ENCODE measurements at regions not wholly inside any gene's neighbourhood (a gene's known extent, or its start where the extent isn't known, plus 50 kb on each side); places are given as distances from the start of the nearest gene placed in this dataset.
"Not testable (repeated sequence)": the region's sequence is repeated elsewhere in the genome, so short reads cannot be mapped to it uniquely, and the experiment has no call there.

DNA sequence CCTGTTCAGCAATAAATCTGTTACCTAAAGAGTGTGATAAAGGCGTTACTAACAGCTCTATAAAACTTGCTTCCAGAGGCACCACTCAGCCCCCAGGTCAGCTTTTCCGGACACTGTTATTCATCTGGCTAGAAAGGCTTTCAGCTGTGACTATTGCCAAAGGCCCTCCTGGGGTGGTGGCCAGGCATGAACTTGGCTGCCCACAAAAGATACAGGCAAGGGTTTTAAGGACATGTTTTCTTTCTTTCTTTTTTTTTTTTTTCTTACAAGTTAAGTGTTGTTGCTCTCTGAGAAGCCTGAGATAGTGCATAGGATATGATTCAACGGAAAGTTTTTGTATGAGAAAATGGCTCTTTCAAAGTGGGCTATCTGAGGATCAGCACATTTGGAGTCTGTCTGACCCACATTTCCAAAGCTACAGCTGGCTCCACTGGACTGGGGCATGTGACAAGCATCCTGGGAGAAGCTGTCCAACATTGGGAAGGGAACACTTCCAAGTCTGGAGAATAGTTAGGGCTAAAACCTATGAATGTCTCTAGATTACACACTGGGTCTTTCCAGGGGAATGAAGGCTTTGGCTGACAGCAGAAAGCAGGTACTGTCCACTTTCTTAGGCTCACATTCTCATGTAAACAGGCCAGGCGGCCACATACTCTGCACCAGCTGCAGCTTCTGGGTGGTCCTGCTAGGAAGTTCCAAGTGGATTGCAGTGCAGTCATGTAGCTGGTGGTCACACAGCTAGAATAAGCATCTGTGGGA, 639.7 kb downstream of the LMO4 start:
- peak; percentile 64 for DNase-seq

DNA sequence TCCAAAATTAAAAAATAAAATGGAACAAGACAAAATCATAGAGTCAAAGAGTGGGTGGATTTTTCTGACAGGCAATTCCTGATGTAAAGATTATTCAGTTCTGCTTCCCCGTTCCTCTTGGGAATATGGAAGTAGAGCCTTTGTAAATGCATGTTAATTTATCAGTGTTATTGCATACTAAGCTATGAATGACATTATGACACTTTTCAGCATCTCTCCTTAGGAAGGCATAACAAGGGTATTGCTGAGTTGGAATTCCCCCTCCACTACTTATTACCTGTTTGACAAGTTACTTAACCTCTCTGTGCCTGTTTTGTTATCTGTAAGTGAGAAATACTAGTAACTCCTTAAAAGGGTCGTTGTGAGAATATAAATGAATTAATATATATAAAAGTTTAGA, 640.4 kb downstream of the LMO4 start:
- DNase-seq: no peak

DNA sequence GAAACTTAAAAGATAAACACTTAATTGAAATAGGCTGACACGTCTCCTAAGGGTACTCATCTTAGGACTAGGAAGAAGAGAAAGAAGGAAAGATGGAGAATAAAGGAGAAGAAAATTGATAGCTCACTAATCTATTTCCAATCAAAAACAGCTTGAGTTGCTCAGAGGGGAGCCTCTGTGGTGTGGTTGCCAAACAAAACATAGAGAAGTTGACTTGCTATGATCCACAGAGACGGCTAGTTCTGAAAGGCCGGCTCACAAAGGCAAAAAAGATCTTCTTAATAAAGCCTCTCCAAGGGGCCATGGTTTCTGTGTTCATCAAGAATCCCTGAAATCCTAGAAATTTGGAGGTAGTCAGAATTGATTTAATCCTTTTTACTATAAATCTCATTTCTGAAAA, 644.1 kb downstream of the LMO4 start:
- DNase-seq: peak; percentile 52

DNA sequence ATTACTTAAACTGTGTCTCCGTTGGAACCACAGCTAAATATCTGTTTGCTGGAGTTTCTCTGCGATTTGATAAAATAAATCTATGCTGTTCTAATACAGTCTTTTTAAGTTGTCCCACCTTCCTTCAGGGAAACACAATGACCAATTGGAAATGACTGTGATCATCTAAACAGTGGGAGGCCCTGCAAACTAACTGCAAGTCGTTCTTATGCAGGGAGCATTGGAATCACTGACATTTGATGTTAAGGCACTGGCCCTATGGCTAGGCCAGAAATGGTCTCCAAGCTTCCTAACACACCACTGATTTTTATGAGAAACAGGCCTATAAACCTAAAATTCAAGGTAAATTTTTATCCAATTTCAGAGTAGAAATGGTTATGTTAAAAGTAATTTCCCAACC, 645.2 kb downstream of the LMO4 start:
- no peak for DNase-seq

DNA sequence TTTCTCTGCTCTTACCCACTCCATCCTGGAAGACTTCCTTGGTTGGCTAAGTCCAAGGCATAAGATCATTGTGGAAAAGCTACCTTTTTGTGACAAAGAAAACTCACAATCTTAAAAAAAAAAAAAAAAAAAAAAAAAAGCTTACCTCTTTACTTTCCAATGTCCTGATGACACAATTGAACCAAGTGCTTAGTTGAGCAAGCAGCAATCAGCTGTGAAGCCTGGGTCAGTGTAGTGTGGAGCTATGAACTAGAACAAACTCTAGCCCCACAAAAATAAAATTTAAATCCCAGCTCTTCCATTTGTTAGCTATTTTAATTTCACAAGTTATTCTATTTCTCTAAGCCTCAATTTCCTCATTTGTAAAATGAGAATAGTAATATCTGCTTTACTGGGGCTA, 647.6 kb downstream of the LMO4 start:
- DNase-seq: no peak

DNA sequence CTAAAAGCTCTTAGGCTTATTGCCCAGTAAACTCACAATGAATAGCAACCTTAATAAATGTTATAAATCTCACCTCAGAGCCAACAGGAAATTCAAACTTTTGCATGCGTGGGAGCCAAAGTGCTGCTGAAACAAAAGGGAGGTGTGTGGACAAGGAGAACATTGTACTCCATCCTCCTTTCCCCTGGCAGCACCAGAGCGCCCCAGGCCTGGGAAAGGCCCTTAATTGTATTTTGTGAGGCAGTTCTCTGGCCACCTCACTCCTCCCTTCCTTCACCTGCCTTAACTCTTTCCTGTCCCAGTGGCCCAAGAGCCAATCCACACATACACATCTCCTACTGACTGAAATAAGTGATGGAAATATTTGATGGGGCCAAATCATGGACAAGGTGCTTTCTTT, 648.5 kb downstream of the LMO4 start:
- no peak for DNase-seq

DNA sequence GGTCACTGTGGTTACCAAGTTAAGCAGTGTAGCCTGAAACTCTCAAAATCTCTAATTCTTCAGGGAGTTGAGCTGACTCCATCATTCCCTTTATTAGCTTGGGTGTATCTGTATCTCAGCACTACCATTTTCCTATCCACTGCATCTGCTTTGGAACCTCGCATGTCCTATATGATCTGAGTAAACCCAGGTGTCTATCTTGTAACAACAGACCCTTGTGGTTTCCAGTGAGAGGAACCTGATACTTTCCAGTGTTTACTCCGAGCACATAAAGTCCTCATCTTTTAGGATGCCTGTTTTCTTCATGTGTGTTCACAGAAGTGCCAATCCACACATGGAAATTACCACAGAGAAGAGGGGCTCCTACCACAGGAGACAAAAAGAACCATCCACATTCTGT, 650.4 kb downstream of the LMO4 start:
- no peak for DNase-seq

DNA sequence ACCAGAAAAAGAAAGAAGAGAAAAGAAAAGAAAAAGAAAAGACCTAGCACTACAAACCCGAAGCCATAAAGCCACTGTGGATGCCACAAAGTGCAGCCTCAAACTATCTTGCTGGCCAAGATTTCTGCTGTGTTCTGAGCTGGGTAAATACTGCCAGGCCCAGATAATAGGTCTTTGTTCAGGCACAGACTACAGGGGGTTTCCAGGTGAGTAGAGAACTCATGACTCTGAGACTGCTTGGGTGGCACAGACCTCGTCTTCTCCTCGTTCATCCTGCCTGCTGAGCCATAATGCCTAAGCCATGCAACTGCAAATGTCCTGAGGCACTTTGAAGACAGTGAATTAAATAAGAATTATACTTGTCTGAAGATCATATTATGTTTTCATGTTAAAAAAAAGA, 651.8 kb downstream of the LMO4 start:
- no peak for DNase-seq

DNA sequence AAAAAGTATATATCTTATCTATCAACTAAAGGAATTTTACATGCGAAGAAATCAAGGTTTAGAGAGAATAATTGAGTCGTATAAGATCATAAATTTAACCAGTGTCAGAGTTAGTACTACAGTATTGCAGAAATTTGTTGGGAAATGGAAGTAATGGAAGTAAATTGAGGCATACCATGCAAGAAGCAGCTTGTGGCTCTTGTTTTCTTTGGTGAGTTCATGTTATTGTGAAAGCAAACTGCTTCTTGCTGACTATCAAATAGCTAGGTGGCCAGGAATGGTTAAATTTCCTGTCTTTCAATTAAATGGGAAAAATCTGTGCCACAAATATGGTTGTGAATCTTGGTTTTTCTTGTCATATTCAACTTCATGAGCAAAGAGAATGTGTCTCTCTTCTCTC, 652.7 kb downstream of the LMO4 start:
- DNase-seq: no peak

DNA sequence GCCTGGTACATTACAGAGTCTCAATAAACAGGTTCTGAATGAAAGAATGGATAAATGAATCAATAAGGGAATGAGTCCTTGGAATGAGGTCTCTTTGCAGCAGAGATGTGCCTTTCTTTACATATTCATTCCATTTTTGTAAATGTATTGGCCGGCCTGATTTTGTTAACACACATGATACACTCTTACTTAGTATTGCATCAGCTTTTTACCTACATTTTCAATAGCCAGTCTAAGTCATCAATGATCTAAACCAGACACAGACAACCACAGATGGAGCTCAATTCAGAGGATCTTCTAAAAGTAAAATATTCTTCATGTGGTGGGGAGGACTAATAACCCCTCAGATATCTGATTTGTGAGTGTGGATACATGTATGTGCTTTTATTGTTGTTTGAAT, 653.1 kb downstream of the LMO4 start:
- peak; percentile 13 for DNase-seq

DNA sequence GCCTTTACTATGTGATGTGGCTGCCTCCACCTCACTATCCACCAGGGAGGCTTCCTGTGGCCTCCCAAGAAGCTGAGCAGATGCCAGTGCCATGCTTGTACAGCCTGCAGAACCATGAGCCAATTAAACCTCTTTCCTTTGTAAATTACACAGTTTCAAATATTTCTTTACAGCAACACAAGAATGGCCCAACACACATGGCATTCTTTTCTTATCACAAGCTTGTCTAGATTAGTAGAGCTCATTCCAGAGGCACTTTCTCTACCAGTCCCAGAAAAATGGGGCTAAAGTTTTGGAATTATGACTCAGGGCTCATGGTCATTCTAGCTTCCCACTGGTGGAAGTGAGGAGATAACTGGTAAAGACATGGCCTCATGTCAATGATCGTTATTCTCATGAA, 655.2 kb downstream of the LMO4 start:
- DNase-seq: no peak

DNA sequence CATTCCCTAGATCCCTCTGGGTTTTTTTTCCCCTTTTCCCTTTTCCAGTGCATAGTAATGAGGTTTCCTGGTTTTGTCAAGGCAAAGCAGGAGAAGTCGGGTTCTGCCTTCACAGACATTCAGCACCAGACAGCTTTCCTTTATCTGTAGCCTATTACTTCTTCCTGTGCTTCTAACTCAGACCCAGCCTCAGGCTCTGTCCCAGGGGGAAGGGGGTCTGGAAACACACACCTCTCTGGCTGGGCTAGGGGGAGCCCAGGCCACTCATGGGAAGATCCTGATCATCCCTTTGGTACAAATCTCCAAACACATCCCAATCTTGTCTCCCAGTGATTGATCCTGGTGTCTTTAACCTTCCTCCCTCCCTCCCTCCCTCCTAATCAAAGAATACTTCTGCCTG, 656.4 kb downstream of the LMO4 start:
- no peak for DNase-seq

DNA sequence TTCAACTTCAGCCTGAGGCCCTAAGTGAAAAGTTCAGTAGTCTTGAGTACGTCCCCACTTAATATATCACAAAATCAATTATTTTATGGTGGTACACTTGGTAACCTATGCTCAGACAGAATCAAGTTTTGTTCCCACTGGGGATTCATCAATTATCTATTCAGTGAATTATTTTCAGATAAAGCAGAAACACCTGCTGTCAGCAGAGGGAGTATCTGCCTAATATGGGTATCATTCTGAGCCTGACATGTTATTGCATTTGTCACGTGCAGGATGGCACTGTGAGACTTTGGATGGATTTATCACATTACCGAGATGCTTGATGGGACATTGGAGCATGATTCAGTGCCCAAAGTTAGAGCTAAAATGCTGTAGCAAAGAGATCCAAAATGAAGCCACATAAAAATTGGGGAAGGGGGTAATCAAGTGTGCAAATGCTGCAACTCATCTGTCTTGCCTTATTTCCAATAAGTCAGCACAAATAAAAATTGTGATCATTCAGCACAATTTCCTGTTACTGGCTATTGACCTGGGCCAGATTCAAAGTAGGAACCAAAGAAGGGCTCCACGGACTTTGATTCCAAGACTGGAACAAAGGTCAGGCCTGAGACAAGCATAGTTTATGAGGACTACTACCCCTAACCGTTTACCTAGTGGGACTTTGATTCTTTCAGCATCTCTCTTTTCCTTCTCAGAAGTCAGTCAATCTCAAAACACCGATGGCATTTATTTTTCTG, 657.6 kb downstream of the LMO4 start:
- no peak for DNase-seq

DNA sequence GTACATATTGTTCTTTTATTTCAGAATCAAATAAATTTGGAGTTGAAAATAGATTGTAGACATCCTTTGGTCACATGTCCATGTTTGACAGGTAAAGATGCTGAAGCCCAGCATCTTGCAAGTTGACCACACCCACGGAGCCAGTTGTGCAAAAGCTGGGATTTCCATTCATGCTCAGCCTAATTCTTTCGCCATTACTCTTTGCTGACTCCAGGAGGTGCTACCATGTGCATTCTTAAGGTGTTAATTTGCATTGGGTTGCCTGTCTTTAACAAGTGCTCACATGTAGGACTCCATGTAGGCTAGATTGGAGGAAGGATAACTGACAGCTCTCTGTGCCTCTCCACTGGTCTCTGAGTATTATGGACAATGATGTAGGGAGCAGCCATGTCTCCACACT, 660.7 kb downstream of the LMO4 start:
- DNase-seq: no peak

DNA sequence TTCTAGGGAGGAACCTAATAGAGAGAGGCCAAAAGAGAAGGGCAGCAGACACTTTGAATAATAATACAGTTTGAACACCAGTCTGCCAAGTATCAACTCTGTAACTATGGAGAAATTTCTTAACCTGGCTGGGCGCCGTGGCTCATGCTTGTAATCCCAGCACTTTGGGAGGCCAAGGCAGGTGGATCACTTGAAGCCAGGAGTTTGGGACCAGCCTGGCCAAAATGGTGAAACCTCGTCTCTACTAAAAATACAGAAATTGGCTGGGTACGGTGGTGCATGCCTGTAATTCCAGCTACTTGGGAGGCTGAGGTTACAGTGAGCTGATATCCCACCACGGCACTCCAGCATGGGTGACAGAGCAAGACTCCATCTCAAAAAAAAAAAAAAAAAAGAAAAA, 663.9 kb downstream of the LMO4 start:
- not testable (repeated sequence) for DNase-seq

DNA sequence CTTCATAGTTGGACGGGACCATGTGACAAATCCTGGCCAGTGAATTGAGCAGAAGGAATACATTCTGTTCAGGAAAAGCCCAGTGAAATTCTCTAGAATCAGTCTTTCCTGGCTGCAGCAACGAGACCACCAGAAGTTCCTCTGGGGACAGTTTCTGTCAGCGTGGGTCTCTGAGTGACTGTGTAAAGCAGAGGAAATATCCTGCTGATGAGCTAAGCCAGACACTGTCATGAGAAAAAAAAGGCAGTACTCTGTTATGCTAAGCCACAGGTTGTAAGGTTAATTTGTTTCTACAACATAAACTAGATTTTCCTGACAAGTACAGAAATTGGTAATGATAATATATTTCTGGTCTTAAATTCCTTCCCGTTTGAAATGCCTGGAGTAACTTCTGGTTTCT, 664.4 kb downstream of the LMO4 start:
- DNase-seq: no peak

DNA sequence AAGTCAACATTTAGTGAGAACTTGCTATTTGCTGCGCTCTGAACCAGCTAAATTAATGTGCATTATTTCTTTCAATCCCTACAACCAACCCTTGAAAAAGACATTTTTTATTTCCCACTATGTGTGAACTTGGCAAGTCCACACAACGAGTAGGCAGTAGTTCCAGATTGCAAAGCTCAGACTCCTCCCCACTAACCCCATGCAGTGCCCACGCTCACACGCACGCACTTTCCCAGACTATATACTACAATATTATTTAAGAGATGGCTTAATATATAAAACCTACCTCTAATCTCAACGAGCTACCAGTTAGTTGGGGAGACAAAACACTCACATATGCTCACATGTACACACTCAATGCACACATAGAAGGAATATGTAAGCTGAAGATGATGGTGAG, 671.2 kb downstream of the LMO4 start:
- no peak for DNase-seq

DNA sequence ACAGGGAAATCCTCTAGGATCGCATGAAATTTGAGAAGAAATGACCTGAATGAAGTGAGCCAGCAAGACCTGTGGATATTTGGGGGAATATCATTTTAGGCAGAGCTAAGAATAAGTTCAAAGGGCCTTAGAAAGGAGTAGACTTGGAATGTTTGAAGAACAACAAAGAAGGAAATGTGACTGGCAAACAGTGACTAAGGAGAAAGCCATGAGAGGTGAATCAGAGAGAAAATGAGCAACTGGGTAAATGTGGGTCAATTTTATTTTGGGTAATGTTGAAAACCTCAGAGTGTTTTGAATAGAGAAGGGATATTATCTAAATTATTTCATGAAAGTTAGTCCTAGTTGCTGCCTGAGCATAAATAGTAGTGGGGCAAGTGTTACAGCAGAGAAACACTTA, 672.8 kb downstream of the LMO4 start:
- peak; percentile 30 for DNase-seq

DNA sequence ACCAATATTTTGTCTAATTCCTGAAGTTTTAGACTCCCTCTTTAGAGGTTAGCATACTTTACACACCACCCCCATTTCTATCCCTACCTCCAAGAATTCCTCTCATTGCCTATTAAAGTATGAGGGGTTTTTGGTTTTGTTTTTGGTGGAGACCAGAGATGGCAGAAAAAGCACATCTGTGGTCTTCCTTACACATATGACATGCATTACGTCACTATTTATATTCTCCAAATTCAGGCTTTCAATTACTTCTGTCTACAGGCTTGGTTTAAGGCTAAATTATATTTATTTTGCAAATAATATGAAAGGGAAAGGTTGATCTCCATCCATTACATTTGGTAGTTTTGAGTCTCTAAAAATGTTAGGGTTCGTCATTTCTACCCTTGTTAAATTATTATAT, 674.6 kb downstream of the LMO4 start:
- DNase-seq: no peak

DNA sequence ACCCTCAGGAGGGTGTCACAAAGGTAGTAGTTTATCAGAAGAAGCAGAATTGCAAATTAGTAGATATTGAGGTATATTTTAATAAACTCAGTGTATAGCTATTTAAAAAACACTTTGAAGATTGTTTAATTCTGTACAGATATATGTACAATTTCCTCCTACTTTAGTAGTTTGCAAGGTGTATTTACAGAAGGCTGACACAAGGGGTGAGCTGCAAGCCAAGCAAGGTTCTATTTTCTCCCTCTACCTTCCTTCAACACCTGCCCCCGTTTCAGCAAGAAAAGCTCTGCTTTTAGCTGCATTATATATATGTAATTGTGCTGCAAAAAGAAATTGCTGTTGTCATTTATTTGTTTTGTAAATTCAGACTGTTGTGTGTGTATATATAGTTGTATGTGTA, 674.2 kb upstream of the PKN2 start:
- DNase-seq: no peak

DNA sequence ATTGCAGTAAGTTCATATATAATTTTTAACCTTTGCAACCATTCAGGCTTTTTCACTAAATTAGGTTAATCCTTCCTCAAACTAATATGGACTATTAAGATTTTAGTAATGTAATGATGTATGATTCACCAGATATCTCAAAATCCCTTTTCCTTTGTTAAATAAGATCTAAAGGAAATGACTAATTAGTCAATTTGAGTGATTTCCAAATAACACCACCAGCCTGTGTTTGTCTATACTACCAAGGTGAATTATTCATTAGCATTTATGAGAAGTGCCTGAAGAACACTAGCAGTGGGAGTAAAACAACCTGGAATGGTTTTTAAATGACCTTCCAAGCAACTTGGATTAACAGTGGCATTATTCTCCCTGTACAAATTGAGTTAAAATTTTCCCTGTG, 670.6 kb upstream of the PKN2 start:
- DNase-seq: no peak

DNA sequence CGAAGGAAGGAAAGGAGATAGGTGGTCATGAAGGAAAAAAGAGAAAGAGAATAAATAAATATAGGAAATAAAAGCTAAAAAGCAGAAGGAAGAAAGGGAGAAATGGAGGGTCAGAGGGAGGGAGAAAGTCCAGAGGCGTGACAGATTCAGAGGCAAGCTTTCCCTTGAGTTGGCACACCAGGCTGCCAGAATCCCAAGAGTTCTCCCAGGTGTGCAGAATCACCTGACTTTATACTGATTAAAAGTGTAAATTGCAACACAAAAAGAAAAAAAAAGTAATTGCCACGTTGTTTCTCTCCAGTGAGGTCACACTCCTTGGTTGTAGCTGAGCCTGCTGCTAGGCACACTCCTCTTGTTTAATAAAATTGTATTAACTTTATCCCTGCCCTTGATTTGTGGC, 669.9 kb upstream of the PKN2 start:
- no peak for DNase-seq

DNA sequence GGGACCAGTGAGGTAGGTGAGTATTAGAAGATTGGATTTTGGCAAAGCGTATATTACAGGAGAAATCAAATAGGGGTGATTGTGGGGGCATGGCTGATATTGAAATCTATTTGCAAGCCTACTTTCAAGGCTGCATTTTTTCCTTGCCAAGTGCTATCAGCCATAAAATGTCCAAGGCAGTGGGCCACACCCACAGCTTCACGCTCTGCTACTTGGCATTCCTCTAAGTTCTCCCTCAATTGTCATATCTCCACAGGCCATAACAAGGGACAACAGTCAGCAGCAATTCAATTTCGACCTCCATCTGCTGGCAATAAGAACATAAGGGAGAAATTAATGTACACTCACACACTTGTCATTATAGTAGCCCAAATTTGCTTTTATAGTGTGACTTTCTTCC, 667.1 kb upstream of the PKN2 start:
- no peak for DNase-seq

DNA sequence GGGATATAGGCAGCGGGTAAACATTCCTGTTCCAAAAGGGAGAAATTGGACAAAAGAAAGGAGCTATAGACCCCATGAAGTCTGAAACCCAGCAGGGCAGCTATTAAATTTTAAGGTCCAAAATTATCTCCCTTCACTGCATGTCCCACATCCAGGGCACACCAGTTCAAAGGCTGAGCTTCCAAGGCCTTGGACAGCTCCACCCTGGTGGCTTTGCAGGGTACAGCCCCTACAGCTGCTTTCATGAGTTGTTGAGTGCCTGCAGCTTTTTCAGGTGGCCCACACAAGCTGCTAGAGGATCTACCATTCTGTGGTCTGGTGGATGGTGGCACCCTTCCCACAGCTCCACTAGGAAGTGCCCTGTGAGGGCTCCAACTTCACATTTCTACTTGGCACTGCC, 662.5 kb upstream of the PKN2 start:
- no peak for DNase-seq

DNA sequence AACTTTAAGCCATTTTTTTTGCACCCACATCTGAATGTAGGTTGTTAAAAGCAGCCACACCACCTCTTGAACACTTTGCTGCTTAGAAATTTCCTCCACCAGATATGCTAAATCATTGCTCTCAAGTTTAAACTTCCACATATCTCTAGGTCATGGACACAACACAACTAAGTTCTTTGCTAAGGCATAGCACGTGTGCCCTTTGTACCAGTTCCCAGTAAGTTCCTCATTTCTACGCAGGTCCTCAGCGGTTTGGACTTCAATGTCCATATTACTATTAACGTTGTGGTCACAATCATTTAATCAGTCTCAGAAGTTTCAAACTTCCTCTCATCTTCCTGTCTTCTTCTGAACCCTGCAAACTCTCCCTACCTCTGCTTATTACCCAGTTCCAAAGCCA, 661.6 kb upstream of the PKN2 start:
- no peak for DNase-seq

Measured in fibroblast of skin of scalp (primary cell).